ENCODE measurements at regions not wholly inside any gene's neighbourhood (a gene's known extent, or its start where the extent isn't known, plus 50 kb on each side); places are given as distances from the start of the nearest gene placed in this dataset.

DNA sequence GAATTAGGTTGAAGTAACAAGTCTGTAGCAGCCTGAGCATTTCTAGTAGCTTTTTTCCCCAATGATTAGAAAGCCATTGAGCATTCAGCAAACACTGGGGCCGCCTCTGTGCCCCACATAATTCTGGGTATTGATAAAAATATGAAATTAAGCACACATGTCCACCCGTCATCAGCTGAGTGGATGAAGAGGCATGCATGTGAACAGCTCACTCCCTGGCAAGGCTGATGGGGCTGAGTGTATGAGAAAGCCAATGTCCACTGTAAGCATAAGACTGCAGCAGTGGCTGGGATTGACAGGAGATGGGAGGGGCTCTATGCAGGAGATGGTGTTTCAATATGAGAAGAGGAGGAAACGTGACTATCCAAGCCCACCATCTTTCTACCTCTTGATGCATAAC is 124.4 kb upstream of the KLHL29 start:
- Histone ChIP-seq H3K4me2 (ENCODE audit: low read length) (no peak overlapping the region), H3K4me1 (ENCODE audit: control insufficient read depth in 1 of 2, insufficient read depth in 2 of 2, low read length in 2 of 2) (no peaks in the 10 kb centered on the region), H3K79me2 (ENCODE audit: insufficient read depth, low read length) (no peaks in the 10 kb centered on the region), H4K20me1 (ENCODE audit: insufficient read depth) (no peaks in the 10 kb centered on the region), H3K36me3 (ENCODE audit: control insufficient read depth in 1 of 2, insufficient read depth in 2 of 2, low read length in 2 of 2) (no peaks in the 10 kb centered on the region), H3K9me2 (ENCODE audit: insufficient read depth) (no peaks in the 10 kb centered on the region), H3K9me3 (ENCODE audit: control insufficient read depth in 1 of 2, insufficient read depth in 1 of 2, low read depth in 1 of 2, low read length in 2 of 2) (no peaks in the 10 kb centered on the region), H2AFZ (ENCODE audit: low read depth, low read length, poor library complexity, severe bottlenecking) (no peak overlapping the region), H3K9ac (ENCODE audit: low read length) (no peak overlapping the region), H3K27ac (ENCODE audit: low read depth, low read length) (no peak overlapping the region), H3K4me3 (replicated peaks in 1 of 2; ENCODE audit: low read depth in 1 of 2, low read length in 2 of 2) (no peak overlapping the region), H3K27me3 (ENCODE audit: insufficient read depth, low read length) (peaks cover 47% of the 10 kb centered on the region)
- intact Hi-C loops (cut with micrococcal nuclease), result no loop called here
- no TSS peak for BruUV-seq (replicated peaks)
- ChIA-PET RAD21 (ENCODE audit: low non-redundant PET in 1 of 2, low total read pairs in 2 of 2, uncharacterized antibody in 2 of 2, unreplicated experiment in 2 of 2) (no interaction called here), POLR2A (no interaction called here), CTCF (no interaction called here)
- no peak for ATAC-seq
- DNase-seq (ENCODE audit: low read depth, low spot score), result no peak
- no peak for TF ChIP-seq RAD21 (IDR thresholded peaks at IDR 0.05; ENCODE audit: low read depth)

DNA sequence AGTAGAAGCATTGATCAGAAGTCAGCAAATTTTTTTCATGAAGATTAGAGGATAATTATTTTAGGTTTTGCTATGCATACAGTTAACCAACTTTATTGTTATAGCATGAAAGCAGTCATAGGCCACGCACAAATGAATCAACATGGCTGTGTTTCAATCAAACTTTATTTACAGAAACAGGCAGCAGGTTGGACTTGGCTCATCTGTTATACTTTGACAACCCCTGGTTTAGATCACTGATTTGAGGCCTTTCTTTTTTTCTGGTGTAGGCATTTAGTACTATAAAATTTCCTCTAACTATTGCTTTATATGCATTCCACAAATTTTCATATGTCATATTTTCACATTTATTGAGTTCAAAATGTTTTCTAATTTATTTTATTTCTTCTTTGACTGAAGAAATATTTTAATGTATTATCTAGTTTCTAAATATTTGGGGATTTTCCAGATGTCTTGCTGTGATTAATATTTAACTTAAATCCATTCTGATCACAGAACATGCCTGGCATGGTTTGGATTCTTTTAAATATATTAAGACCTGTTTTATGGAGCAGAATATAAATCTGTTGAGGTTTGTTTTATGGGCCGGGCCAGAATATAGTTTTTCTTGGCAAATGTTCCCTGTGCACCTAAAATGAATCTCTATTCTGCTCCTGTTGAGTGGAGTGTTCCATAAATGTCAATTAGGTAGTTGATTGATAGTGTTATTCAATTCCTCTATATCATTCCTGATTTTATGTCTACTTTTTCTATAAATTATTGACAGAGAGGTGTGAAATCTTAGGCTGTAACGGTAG is 116.3 kb upstream of the KLHL29 start:
- intact Hi-C loops (cut with micrococcal nuclease), result no loop called here
- H3K79me2 ChIP-seq (ENCODE audit: insufficient read depth, low read length), result no peaks in the 10 kb centered on the region
- no peaks in the 10 kb centered on the region for H3K36me3 ChIP-seq (ENCODE audit: control insufficient read depth in 1 of 2, insufficient read depth in 2 of 2, low read length in 2 of 2)
- H4K20me1 ChIP-seq (ENCODE audit: insufficient read depth), result no peaks in the 10 kb centered on the region
- ATAC-seq (no peak), DNase-seq (ENCODE audit: low read depth, low spot score) (no peak)
- H2AFZ ChIP-seq (ENCODE audit: low read depth, low read length, poor library complexity, severe bottlenecking), result no peak overlapping the region
- ChIA-PET CTCF (no interaction called here), RAD21 (ENCODE audit: low non-redundant PET in 1 of 2, low total read pairs in 2 of 2, uncharacterized antibody in 2 of 2, unreplicated experiment in 2 of 2) (no interaction called here), POLR2A (no interaction called here)
- H3K27me3 ChIP-seq (ENCODE audit: insufficient read depth, low read length), result peaks cover 25% of the 10 kb centered on the region
- H3K9me2 ChIP-seq (ENCODE audit: insufficient read depth), result no peaks in the 10 kb centered on the region
- no peak overlapping the region for H3K27ac ChIP-seq (ENCODE audit: low read depth, low read length)
- H3K4me2 ChIP-seq (ENCODE audit: low read length), result no peak overlapping the region
- TF ChIP-seq CBX3 (IDR thresholded peaks at IDR 0.05; ENCODE audit: low read depth) (no peak), SRF (IDR thresholded peaks at IDR 0.05; ENCODE audit: low read depth) (no peak)
- H3K4me1 ChIP-seq (ENCODE audit: control insufficient read depth in 1 of 2, insufficient read depth in 2 of 2, low read length in 2 of 2), result no peaks in the 10 kb centered on the region
- H3K9ac ChIP-seq (ENCODE audit: low read length), result no peak overlapping the region
- BruUV-seq (replicated peaks), result no TSS peak
- H3K9me3 ChIP-seq (ENCODE audit: control insufficient read depth in 1 of 2, insufficient read depth in 1 of 2, low read depth in 1 of 2, low read length in 2 of 2), result no peaks in the 10 kb centered on the region
- no peak overlapping the region for H3K4me3 ChIP-seq (replicated peaks in 1 of 2; ENCODE audit: low read depth in 1 of 2, low read length in 2 of 2)
